Activated T-cell treated with anti-CD3 and anti-CD28 coated beads, Interleukin-2, amount 50 U/mL, for 72 hours (primary cell): ENCODE measurements at regions not wholly inside any gene's neighbourhood (a gene's known extent, or its start where the extent isn't known, plus 50 kb on each side); places are given as distances from the start of the nearest gene placed in this dataset.
"Not testable (repeated sequence)": the region's sequence is repeated elsewhere in the genome, so short reads cannot be mapped to it uniquely, and the experiment has no call there.

Experiments used
- ATAC-seq, 2 donors: fragments of 150-1000 bp; cut with Tn5 transposase; replicated peaks in 1 of 2; 2 replicates each; pipeline ENCODE4 v1.10.0; 2021; ENCODE audit warnings: moderate library complexity in 2 of 2, mild to moderate bottlenecking in 1 of 2
- DNase-seq, 2 donors: peaks; one replicate each; pipeline ENCODE4 v3.0.0; 2021 to 2022; ENCODE audit warnings: mixed read lengths in 1 of 2
- H3K27ac Mint-ChIP-seq: one replicate; pipeline ENCODE4 v1.8.0; 2022; ENCODE audit warnings: mild to moderate bottlenecking, moderate library complexity, mixed read lengths
- H3K27me3 Mint-ChIP-seq: one replicate; pipeline ENCODE4 v1.8.0; 2022; ENCODE audit warnings: low read depth, mixed read lengths
- H3K36me3 Mint-ChIP-seq, 2 donors: one replicate each; pipeline ENCODE4 v1.8.0; 2022; ENCODE audit warnings: mixed read lengths in 2 of 2, mild to moderate bottlenecking in 1 of 2; ENCODE audit not compliant: insufficient read depth in 2 of 2
- H3K4me1 Mint-ChIP-seq: one replicate; pipeline ENCODE4 v1.8.0; 2022; ENCODE audit warnings: low read depth, mixed read lengths
- H3K4me3 Mint-ChIP-seq, 2 donors: one replicate each; pipeline ENCODE4 v1.8.0; 2022; ENCODE audit warnings: mild to moderate bottlenecking in 2 of 2, mixed read lengths in 2 of 2, moderate library complexity in 2 of 2
- H3K9me3 Mint-ChIP-seq, 2 donors: one replicate each; pipeline ENCODE4 v1.8.0; 2022; ENCODE audit warnings: mixed read lengths in 2 of 2

DNA sequence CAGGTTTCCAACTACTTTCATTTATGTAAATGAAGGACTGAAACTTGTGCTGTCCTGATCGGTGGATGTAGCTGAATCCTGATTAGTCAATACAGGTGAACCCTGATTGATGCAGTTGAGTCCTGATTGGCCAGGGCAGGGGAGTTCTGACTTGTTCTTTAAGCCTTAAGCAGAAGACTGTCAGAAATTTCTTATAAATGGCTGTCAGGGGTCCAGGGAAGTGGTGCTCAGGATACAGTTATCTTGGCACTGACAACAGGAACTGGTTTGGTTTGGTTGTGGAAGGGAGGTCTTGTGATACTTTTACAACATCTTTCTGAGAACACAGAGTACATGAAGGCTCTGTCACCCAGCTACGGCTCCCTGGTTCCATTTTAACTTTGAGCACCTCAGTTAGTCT, 132.1 kb downstream of the KCNJ12 start:
- Mint-ChIP-seq H3K27ac (no peak overlapping the region), H3K27me3 (peaks cover 37% of the 10 kb centered on the region), H3K4me1 (peaks cover 16% of the 10 kb centered on the region), H3K4me3 (no peak overlapping the region), H3K36me3 (peaks cover 0 to 1% of the 10 kb centered on the region in 2 donors), H3K9me3 (no peaks in the 10 kb centered on the region)
- no peak for ATAC-seq
- no peak for DNase-seq

DNA sequence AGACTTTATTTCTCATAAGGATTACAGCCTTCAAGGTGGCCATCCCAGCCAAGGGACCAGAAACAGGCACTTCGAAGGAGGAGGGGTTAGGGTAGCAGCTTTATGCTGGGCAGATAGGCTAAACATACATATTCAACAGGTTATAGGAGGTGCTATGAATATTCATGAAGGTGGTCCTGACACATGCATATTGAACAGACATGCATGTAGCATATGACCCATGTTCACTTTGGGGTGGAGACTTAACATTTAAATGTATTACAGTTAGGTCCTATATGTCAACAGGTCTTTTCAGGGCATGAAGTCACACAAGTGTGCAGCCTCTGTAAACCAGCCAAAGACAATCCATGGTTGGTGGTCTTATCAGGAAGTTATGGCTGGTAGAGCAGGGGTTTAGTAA, 133.2 kb downstream of the KCNJ12 start:
- Mint-ChIP-seq H3K27me3 (peaks cover 39% of the 10 kb centered on the region), H3K4me1 (peaks cover 16% of the 10 kb centered on the region)
- H3K9me3 Mint-ChIP-seq, H3K4me3 Mint-ChIP-seq, ATAC-seq, DNase-seq, H3K36me3 Mint-ChIP-seq, H3K27ac Mint-ChIP-seq: not testable (repeated sequence)

DNA sequence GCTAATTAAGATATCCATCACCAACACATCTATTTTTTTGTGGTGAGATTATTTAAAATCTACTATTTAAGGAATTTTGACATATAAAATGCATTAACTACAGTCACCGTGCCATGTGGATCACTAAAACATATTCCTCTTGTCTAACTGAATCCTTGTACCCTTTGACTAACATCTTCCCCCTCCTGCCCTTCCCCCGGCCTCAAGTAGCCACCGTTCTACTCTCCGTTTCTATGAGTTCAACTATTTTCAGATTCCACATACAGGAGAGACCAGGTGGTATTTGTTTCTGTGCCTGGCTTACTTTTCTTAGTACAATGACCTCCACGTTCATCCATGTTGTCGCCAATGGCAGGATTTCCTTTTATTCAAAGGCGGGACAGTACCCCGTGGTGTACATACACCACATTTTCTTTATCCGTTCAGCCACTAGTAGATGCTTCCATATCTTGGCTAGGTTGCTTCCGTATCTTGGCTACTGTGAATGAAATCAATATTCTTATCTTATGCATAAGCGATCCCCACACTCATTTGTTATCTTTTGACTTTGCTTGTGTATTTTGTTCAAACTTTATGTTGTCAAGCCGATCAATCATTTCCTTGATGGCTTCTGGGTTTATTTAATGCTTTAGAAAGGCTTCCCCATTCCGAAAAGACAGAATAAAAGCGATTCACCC, 134.7 kb downstream of the KCNJ12 start:
- H3K9me3 Mint-ChIP-seq, result no peaks in the 10 kb centered on the region
- peaks cover 41% of the 10 kb centered on the region for H3K27me3 Mint-ChIP-seq
- no peak for DNase-seq
- H3K4me1 Mint-ChIP-seq, result peaks cover 16% of the 10 kb centered on the region
- no peak for ATAC-seq
- no peak overlapping the region for H3K27ac Mint-ChIP-seq
- H3K4me3 Mint-ChIP-seq, result peak overlapping the region; percentile 84 to 88
- H3K36me3 Mint-ChIP-seq, result peaks cover 0 to 1% of the 10 kb centered on the region in 2 donors

DNA sequence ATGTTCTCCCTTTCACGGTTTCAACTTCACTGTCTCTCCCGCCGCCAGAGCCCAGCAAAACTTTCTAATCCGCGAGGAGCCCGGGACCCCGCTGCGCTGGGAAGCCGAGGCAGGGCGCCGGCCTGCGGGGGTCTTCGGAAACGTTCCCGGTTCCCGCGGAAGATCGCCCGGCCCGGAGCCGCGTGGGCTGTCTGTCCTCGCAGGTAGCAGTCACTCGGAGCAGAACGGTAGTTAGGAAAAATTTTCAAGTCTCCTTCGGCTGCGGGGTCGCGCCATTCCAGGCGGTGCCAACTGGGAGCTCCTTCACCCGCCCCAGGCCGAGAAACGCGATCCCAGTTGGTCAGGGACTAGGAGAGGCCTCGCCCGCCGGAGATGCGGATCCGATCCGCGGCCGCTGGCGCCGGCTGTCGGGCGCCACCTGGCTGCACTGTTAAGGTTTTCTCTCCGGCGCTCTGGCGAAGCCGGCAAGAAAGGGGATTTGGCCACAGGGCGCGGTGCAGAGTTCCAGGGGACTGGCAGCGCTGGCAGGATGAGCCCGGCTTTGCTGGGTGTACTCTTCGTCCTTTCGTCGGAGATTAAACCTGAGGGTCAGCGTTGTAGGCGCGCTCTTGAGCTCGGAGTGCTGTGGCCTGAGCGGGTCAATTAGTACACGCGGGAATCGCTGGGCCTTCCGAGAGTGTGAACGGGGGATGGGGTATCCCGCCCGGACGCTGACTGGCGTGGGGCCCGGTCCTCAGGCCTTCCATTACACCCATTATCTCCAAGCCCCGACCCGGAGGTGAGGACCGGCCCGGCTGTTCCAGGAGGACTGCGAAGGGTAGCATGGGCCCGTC, 135.4 kb downstream of the KCNJ12 start:
- Mint-ChIP-seq H3K36me3 (peaks cover 0 to 1% of the 10 kb centered on the region in 2 donors), H3K4me3 (peak overlapping the region; percentile 84 to 88), H3K27me3 (peaks cover 41% of the 10 kb centered on the region), H3K9me3 (no peaks in the 10 kb centered on the region), H3K27ac (no peak overlapping the region), H3K4me1 (peaks cover 16% of the 10 kb centered on the region)
- ATAC-seq (peak; percentile 83 to 85), DNase-seq (peak; percentile 63 to 65)

DNA sequence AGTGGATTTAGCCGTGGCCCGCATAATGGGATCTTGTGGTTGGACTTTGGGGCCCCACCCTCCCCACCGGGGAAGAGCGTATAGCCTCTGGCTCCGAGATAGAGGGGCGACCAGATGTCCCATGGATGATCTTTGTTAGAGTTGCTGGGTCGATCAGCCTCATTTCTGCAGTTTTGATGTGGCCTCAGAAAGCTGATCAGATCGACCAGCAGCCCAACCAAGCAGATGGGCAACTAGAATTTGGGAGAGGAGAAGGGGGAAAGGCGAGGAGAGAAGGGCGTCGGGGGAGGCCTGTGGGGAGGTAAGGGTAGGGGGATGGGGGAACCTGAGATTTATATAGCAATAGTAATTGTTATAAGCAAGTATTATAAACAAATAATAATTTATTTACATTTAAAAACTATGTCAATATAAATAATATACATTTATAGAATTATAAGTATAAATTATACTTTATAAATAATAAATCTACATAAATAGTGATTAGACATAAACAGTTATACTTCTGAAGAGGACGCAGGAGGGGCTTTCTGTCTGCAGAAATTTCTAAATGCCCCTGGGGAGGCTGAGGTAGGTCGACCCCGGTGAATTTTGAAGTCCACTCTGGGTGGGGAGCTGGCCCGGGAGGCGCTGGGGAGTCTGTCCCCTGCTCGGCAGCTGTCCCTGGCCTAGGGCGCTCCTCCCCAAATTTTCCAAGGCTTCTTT, 136.3 kb downstream of the KCNJ12 start:
- Mint-ChIP-seq H3K4me3 (peak overlapping the region; percentile 51 to 84), H3K27me3 (peaks cover 36% of the 10 kb centered on the region), H3K4me1 (peaks cover 16% of the 10 kb centered on the region), H3K27ac (no peak overlapping the region), H3K9me3 (no peaks in the 10 kb centered on the region), H3K36me3 (peaks cover 0 to 1% of the 10 kb centered on the region in 2 donors)
- DNase-seq, result no peak
- peak in 1 of 2 donors; percentile 25 for ATAC-seq

DNA sequence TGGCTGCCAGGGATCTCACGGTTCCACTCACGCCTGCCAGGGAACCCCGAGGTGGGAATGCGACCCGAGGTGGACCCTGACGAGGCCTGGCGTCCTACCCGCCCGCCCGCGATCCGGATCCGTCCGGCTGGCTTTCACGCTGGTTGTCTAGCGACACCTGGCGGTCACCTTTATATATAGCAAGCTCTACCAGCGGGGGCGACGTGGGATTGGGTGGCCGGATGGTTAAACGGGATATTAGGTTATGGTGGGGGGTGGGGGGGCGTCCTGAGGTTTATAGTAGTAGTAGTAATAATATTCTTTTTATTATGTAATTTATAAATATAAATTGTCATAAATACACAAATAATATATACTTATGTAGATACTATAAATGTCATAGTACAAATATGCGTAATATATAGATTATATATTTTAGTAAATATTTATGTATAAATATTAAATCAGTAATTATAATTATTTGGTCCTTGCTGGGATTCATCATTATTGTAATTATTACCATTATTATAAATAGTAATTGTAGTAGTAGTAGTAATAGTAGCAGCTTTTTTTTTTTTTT, 136.9 kb downstream of the KCNJ12 start:
- no peak overlapping the region for H3K27ac Mint-ChIP-seq
- no peaks in the 10 kb centered on the region for H3K9me3 Mint-ChIP-seq
- peaks cover 41% of the 10 kb centered on the region for H3K27me3 Mint-ChIP-seq
- H3K4me3 Mint-ChIP-seq, result peak overlapping the region; percentile 45 to 51
- peak; percentile 76 to 81 for DNase-seq
- ATAC-seq, result peak; percentile 73 to 78
- peaks cover 0 to 1% of the 10 kb centered on the region in 2 donors for H3K36me3 Mint-ChIP-seq
- peaks cover 16% of the 10 kb centered on the region for H3K4me1 Mint-ChIP-seq

DNA sequence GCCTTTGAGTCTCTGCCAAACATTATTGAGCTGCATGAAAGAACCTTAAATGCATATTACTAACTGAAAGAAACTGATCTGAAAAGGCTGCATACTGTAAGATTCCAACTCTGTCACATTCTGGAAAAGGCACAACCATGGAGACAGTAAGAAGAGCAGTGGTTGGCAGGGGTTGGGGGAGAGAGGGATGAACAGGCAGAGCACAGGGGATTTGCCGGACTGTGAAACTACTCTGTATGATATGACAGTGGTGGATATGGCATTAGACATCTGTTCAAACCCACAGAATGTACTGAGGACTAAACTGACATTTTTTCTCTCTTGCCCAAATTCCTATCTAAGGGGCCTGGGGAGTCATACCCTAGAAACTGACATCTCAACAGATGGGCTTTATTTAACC, 138.4 kb downstream of the KCNJ12 start:
- peaks cover 47% of the 10 kb centered on the region for H3K27me3 Mint-ChIP-seq
- not testable (repeated sequence) for H3K9me3 Mint-ChIP-seq, H3K27ac Mint-ChIP-seq, H3K36me3 Mint-ChIP-seq, H3K4me3 Mint-ChIP-seq, ATAC-seq, DNase-seq
- peaks cover 16% of the 10 kb centered on the region for H3K4me1 Mint-ChIP-seq

DNA sequence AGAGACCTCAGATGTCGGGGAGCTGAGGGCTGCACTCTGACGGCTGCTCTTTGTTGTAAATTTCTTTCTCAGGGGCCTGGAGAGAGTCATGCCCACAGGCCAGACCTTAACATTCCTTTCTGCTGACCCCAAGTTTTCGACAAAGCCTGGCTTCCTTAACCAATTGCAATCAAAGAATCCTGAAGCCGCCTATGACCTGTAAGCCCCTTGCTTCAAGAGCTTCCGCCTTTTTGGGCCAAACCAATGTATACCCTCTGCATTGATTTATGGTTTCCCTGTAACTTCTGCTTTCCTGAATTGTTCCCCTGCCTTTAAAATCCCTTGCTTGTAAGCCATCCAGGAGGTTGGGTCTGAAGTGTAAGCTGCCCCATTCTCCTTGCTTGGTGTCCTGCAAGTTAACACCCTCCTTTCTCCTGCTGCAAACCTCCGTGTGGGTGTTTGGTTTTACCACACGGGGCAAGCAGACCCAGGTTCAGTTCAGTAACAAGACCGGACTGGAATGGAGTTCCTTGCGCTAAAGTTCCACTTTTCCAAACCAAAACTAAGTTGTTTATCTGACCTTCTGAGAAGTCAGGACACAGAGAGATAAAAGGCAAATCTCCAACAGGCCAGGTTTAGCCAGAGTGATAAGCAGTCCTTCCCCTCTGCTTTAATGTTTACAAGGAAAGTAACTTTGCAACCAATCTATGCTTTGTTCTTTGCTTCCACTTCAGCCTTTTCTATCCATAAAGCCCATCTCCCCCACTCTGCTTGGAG, 141.6 kb downstream of the KCNJ12 start:
- Mint-ChIP-seq H3K27ac (no peak overlapping the region), H3K4me3 (no peak overlapping the region), H3K36me3 (no peaks in the 10 kb centered on the region), H3K9me3 (no peaks in the 10 kb centered on the region), H3K27me3 (peaks cover 20% of the 10 kb centered on the region), H3K4me1 (no peaks in the 10 kb centered on the region)
- DNase-seq (no peak), ATAC-seq (no peak)

DNA sequence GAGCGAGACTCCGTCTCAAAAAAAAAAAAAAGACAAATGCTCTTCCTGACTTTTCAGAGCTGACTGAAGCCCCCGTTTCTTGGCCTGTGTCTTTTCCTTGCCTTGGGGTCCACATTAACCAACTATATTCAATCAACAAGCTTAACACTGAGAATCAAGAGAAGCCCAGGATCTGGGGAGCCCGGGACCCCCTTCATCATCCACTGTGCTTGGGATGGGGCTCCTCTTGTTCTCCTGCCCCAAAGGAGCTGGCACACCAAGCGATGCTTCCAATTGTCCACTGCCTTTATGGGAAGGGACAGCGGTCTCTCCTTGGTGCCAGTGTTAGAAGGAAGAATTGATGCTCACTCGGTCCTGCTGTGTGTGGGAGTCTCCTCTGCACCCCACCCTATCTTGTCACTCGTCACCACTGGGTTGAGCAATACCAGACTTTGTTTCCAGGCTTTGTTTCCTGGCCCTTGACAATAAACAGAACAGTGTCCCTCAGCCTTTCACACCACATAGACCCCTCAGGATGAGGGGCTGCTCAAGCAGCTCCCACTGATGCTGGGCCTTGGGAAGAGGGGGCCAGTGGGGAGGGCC, 146.7 kb downstream of the KCNJ12 start:
- no peak overlapping the region for H3K4me3 Mint-ChIP-seq
- no peaks in the 10 kb centered on the region for H3K36me3 Mint-ChIP-seq
- H3K27ac Mint-ChIP-seq, result no peak overlapping the region
- H3K27me3 Mint-ChIP-seq, result peaks cover 14% of the 10 kb centered on the region
- H3K4me1 Mint-ChIP-seq, result no peaks in the 10 kb centered on the region
- no peaks in the 10 kb centered on the region for H3K9me3 Mint-ChIP-seq
- DNase-seq (no peak), ATAC-seq (no peak)

DNA sequence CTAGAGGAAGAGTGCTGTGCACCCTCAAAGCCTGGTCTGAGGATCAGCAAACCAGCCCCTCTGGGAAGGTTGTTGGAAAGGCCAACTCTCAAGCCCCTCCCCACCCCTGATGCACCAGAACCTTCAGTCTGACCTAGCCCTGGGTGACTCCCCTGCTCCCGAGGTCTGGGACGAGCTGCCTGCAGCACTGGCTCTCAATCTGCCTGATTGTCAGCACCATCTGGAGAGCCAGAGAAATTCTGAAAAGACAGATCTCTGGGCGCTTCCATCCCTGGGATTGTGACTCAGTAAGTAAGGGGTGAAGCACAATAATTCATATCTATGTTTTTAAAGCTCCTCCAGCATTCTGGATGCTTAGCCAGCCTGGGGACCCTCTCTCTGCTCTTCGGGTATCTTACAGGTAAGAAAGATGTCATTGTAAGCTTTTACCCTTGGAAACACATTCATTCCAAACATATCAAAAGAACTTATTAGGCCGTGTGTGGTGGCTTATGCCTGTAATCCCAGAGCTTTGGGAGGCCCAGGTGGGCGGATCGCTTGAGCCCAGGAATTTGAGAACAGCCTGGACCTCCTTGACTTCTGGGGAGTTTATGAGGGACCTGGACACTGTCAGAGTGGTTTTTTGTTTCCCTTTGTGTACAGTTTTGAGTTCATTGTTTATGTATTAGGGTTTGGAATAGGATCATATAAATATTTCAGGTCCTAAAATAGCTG, 147.5 kb downstream of the KCNJ12 start:
- DNase-seq (no peak), ATAC-seq (no peak)
- Mint-ChIP-seq H3K9me3 (no peaks in the 10 kb centered on the region), H3K27me3 (peaks cover 6% of the 10 kb centered on the region), H3K4me1 (no peaks in the 10 kb centered on the region), H3K36me3 (no peaks in the 10 kb centered on the region), H3K27ac (no peak overlapping the region), H3K4me3 (no peak overlapping the region)

DNA sequence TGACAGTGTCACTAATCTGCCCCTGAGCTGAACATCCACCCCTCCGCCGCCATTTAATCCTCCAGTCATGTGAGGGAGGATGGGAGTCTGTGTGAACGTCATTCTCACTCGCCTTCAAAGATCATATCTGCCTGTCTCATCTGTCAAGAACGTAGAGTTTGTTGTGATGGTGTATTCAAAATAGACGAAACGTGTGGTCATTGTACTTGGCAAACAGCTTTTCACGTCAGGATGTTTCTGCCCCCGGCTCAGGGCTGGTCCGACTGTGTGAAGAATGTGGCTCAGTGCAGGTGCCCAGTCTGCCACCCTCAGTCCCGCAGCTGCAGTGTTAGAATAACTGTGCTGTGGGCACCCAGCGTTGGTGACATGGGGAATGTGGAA, 148.0 kb downstream of the KCNJ12 start:
- H3K4me1 Mint-ChIP-seq, result no peaks in the 10 kb centered on the region
- H3K36me3 Mint-ChIP-seq, result no peaks in the 10 kb centered on the region
- H3K27me3 Mint-ChIP-seq, result peaks cover under 1% of the 10 kb centered on the region
- ATAC-seq (no peak), DNase-seq (no peak)
- no peaks in the 10 kb centered on the region for H3K9me3 Mint-ChIP-seq
- no peak overlapping the region for H3K27ac Mint-ChIP-seq
- no peak overlapping the region for H3K4me3 Mint-ChIP-seq
